Ectodermal cell (in vitro differentiated cells): ENCODE measurements at regions not wholly inside any gene's neighbourhood (a gene's known extent, or its start where the extent isn't known, plus 50 kb on each side); places are given as distances from the start of the nearest gene placed in this dataset.

Experiments
- H3K27ac ChIP-seq: 2 replicates; pipeline ENCODE4 v1.7.0; 2013; ENCODE audit warnings: mild to moderate bottlenecking, low read depth, low read length; ENCODE audit not compliant: insufficient read depth, poor library complexity, severe bottlenecking
- H3K27me3 ChIP-seq: 2 replicates; pipeline ENCODE4 v1.7.0; 2013; ENCODE audit warnings: mild to moderate bottlenecking, low read length; ENCODE audit not compliant: insufficient read depth, control insufficient read depth, poor library complexity, severe bottlenecking
- H3K36me3 ChIP-seq: one replicate; pipeline ENCODE4 v1.7.0; 2013; ENCODE audit warnings: low read length; ENCODE audit not compliant: control insufficient read depth, insufficient read depth
- H3K4me1 ChIP-seq: one replicate; pipeline ENCODE4 v1.7.0; 2013; ENCODE audit warnings: low read length; ENCODE audit not compliant: control insufficient read depth, insufficient read depth
- H3K4me3 ChIP-seq: 2 replicates; pipeline ENCODE4 v1.7.0; 2013; ENCODE audit warnings: low read depth, low read length, control low read depth; ENCODE audit not compliant: insufficient read depth
- H3K9me3 ChIP-seq: 2 replicates; pipeline ENCODE4 v1.7.0; 2013; ENCODE audit warnings: mild to moderate bottlenecking, low read length, moderate library complexity; ENCODE audit not compliant: control insufficient read depth
- WGBS, 2 experiments: methylation state at CpG; one replicate each; pipeline ENCODE4 v1.1.7; 2013; ENCODE audit warnings: missing lambda C conversion rate in 2 of 2; 5-methylcytosine and 5-hydroxymethylcytosine counted together

DNA sequence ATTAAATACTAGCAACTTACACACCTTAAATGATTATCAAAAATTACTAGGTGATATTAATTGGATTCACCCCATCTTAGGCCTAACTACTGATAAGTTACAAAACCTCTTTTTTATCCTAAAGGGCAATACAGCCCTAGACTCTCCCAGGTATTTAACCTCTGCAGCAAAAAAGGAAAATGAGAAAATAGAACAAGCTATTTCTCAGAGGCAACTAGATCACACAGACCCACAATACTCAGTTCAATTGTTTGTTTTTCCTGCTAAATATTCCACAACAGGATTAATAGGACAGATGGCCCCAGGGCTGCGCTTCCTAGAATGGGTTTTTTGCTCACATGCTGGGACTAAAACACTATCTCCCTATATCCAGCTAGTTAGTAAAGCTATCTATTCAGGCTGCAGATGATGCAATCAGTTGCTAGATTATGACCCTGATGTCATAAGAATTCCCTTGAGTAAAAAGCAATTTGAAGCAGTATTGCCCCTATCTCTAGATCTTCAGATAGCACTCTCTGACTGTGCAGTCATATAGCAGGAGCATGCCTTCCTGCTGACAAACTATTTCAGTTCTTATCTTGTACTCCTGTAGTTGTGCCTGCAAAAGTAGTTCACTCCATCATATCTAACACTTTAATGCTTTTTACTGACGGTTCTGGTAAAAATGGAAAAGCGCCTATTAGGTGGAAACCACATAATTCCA lies 1595.5 kb upstream of the TENM4 start:
- Histone ChIP-seq H3K27me3 (no peaks in the 10 kb centered on the region), H3K4me1 (no peaks in the 10 kb centered on the region), H3K9me3 (no peaks in the 10 kb centered on the region), H3K36me3 (no peaks in the 10 kb centered on the region), H3K4me3 (no peak overlapping the region), H3K27ac (no peak overlapping the region)
- WGBS, 2 experiments, result 95% methylated on average over 3 of the region's 3 CpGs

DNA sequence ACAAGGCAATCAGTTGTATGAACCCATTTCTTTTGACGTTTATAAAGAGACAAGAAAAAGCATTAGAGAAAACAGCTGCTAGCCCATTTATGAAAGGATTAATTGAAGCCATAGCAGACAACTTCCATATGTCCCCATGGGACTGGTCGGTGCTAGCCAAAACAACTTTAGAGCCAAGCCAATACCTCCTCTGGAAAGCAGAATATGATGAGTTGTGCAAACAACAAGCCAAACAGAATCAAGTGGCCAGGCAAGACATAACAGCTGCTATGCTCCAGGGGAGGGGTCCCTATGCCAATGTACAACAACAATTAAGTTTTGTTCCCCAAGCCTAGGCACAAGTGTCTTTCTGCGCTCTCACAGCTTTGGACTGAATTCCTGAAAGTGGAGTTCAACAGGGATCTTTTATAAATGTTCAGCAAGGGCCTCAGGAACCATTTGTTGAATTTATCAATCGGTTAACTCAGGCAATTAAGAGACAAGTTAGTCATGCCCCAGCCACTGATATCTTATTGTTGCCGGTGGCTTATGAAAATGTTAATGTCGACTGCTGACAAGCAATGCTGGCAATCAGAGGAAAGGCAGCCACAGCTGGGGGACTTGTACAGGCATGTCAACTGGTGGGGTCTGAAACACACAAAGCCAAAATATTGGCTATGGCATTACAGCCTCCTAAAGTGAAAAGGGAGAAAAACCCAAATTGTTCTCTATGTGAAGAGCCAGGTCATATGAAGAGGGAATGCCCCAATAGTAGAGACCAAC lies 1593.1 kb upstream of the TENM4 start:
- Histone ChIP-seq H3K4me1 (no peaks in the 10 kb centered on the region), H3K9me3 (no peaks in the 10 kb centered on the region), H3K4me3 (no peak overlapping the region), H3K27me3 (no peaks in the 10 kb centered on the region), H3K36me3 (no peaks in the 10 kb centered on the region), H3K27ac (no peak overlapping the region)
- 94 to 96% methylated on average over 6 of the region's 6 CpGs for WGBS, 2 experiments

DNA sequence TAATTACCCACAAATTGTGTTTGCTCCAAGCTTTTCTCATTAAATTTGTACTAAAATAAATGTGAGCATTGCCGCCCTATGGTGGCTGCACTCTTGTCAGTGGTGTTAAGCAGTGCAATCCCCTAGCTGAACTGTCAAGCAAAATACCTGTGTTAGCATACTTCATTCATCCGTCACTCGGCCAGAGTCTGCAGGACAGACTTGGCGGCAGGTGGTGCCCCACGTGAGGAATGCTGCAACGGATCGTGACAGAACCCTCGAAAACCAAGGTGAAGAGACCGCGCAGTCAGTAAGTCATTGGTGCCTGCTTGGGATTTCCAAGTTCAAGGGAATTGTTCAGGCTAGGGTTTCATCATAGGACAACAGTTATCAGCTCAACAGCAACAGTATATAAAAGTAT lies 1592.1 kb upstream of the TENM4 start:
- H3K27ac ChIP-seq, result no peak overlapping the region
- H3K36me3 ChIP-seq, result no peaks in the 10 kb centered on the region
- no peaks in the 10 kb centered on the region for H3K27me3 ChIP-seq
- no peaks in the 10 kb centered on the region for H3K4me1 ChIP-seq
- 90 to 91% methylated on average over 10 of the region's 10 CpGs for WGBS, 2 experiments
- H3K9me3 ChIP-seq, result no peaks in the 10 kb centered on the region
- no peak overlapping the region for H3K4me3 ChIP-seq

DNA sequence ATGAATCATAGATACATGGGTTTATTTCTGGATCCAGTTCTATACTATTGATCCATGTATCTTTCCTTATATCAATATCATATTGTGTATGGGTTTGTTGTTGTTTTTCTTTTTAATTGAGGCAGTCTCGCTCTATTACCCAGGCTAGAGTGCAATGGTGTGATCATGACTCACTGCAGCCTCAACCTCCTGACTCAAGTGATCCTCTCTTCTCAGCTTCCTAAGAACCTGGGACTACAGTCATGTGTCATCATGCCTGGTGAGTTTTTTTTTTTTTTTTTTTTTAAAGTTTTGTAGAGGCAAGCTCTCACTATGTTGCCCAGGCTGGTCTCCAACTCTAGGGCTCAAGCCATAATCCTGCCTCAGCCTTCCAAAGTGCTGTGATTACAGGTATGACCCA lies 1589.4 kb upstream of the TENM4 start:
- Histone ChIP-seq H3K4me3 (no peak overlapping the region), H3K4me1 (no peaks in the 10 kb centered on the region), H3K9me3 (no peaks in the 10 kb centered on the region), H3K27me3 (no peaks in the 10 kb centered on the region), H3K27ac (no peak overlapping the region), H3K36me3 (no peaks in the 10 kb centered on the region)
- 78 to 91% methylated on average over 1 of the region's 1 CpG for WGBS, 2 experiments

DNA sequence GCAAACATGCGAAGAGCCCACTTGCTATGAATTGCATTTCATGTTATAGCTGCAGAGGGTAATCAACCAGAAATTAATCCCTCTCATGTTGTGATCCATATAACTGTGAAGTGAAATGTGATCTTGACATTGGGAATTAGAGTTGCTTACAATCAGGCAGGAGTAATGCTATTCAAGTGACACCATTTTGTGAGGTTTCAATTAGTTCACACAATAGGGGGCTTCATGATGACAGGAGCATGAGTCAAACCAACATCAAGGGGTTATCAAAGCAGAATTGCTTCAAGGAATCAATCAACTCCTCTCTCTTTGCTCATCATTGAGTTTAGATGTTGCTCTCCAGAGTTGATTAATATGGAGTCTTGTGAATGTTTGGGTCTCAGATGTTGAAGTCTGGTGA lies 1585.2 kb upstream of the TENM4 start:
- no peaks in the 10 kb centered on the region for H3K27me3 ChIP-seq
- no peak overlapping the region for H3K27ac ChIP-seq
- no peaks in the 10 kb centered on the region for H3K36me3 ChIP-seq
- no peaks in the 10 kb centered on the region for H3K4me1 ChIP-seq
- no peaks in the 10 kb centered on the region for H3K9me3 ChIP-seq
- no peak overlapping the region for H3K4me3 ChIP-seq
- 92 to 93% methylated on average over 1 of the region's 1 CpG for WGBS, 2 experiments

DNA sequence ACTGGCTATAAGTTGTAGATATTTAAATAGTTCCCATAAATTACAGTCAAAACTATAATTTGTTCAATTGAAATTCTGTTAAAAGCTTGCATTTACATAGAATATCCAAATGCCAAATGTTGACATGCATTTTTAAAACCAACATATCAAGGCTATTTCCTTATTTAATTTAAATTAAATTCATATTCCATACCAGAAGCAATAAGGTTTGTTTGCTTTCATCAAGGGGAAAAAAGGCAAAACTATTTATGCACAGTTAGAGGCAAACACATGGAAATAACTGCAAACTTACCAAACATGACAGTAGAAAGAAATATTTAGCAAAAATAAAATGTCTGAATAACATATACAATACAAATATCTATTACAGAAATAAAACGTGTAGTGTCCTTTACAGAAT lies 1581.2 kb upstream of the TENM4 start:
- Histone ChIP-seq H3K4me3 (no peak overlapping the region), H3K4me1 (no peaks in the 10 kb centered on the region), H3K9me3 (no peaks in the 10 kb centered on the region), H3K27me3 (no peaks in the 10 kb centered on the region), H3K36me3 (no peaks in the 10 kb centered on the region), H3K27ac (no peak overlapping the region)
- WGBS, 2 experiments, result no CpG with 5 or more reads among the region's 1 CpG

DNA sequence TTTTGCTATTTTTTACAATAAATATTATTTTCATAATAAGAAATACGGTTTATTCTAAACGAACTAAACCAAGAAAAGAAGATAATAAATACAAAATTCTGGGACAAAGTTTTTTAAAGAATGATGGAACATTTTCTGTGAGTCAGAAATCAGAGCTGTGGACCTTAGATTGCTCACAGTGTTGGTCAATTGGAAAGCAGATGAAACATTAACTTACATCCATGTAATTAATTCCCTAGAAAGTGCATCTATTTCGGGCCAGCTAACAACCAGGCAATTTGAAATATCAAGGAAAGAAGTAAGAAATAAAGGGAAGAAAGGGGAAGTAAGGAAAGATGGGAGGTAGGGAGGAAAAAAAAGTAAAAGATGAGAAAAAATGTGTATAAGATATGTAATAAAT lies 1569.8 kb upstream of the TENM4 start:
- H3K27me3 ChIP-seq, result no peaks in the 10 kb centered on the region
- H3K36me3 ChIP-seq, result no peaks in the 10 kb centered on the region
- WGBS, 2 experiments, result 100% methylated on average over 2 of the region's 3 CpGs; no CpG with 5 or more reads in 1 of the 2 experiments
- no peaks in the 10 kb centered on the region for H3K4me1 ChIP-seq
- H3K4me3 ChIP-seq, result no peak overlapping the region
- H3K9me3 ChIP-seq, result no peaks in the 10 kb centered on the region
- H3K27ac ChIP-seq, result no peak overlapping the region

DNA sequence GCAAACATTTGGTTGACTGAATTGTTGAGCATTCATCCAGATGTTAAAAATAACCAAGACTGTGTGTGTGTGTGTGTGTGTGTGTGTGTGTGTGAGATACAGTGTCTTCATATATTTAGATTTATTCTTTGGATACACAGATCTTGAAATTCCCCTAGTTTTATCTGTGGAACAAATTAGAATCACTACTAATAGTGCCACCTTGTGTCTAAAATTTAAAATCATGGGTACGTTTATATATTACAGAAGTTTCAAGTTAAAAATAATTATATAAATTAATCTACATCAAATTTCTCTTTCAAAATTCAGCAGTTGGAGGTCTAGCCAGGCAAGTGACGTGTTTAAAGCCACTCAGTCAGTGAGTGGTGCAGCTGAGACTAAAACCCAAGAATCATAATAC lies 1566.2 kb upstream of the TENM4 start:
- Histone ChIP-seq H3K4me3 (no peak overlapping the region), H3K36me3 (no peaks in the 10 kb centered on the region), H3K27ac (no peak overlapping the region), H3K4me1 (no peaks in the 10 kb centered on the region), H3K9me3 (no peaks in the 10 kb centered on the region), H3K27me3 (no peaks in the 10 kb centered on the region)
- 60% methylated on average over 1 of the region's 2 CpGs; no CpG with 5 or more reads in 1 of the 2 experiments for WGBS, 2 experiments

DNA sequence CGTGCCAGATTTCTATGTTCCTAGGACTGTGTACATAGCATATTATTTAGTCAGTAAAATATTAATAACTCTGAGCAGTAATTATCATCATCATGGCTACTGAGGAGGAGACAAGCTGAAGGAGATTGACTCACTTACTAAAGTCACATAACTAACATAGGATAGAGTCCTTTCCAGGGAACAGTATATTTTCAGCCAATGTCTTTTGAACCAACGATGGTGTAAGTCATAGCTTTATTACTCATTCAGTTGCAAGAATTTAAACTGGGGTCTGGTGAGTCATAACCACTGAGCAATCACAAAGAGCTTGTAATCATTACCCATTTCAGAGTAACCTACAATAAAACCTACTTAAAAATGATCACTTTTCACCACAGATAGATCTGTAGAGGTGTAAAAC lies 1564.8 kb upstream of the TENM4 start:
- no peaks in the 10 kb centered on the region for H3K9me3 ChIP-seq
- H3K4me1 ChIP-seq, result no peaks in the 10 kb centered on the region
- H3K36me3 ChIP-seq, result no peaks in the 10 kb centered on the region
- H3K4me3 ChIP-seq, result no peak overlapping the region
- 64 to 76% methylated on average over 1 of the region's 2 CpGs for WGBS, 2 experiments
- no peaks in the 10 kb centered on the region for H3K27me3 ChIP-seq
- no peak overlapping the region for H3K27ac ChIP-seq

DNA sequence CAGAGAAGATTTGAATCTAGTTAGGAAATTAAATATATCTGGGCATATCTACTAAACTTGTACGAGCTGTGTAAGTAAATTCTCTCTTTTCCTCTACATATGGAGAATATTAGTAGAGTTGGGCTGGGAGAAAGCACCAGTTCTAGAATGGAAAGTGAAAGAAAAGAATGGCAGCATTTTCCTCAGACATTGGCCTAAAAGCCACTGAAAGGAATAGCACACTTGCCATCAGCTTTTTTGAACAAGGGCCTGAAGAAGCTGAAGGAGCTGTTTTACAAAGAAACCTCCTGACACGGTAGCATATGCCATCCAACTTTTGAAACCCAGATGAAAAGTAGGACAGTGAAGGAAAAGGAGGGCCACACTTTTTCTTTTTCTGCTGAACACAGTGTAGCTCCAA lies 1563.7 kb upstream of the TENM4 start:
- H3K27ac ChIP-seq, result no peak overlapping the region
- no peaks in the 10 kb centered on the region for H3K9me3 ChIP-seq
- 89 to 92% methylated on average over 1 of the region's 2 CpGs for WGBS, 2 experiments
- H3K4me1 ChIP-seq, result no peaks in the 10 kb centered on the region
- H3K36me3 ChIP-seq, result no peaks in the 10 kb centered on the region
- no peaks in the 10 kb centered on the region for H3K27me3 ChIP-seq
- H3K4me3 ChIP-seq, result no peak overlapping the region
